Endothelial cell of umbilical vein (primary cell): ENCODE measurements at regions not wholly inside any gene's neighbourhood (a gene's known extent, or its start where the extent isn't known, plus 50 kb on each side); places are given as distances from the start of the nearest gene placed in this dataset.

Experiments used
- CTCF ChIP-seq, 2 donors: IDR thresholded peaks; 1 replicate in 1 of 2; 2 replicates in 1 of 2; pipeline ENCODE4 v1.5.1; 2011; ENCODE audit warnings: low read length in 2 of 2, mild to moderate bottlenecking in 2 of 2, moderate library complexity in 2 of 2, control low read depth in 1 of 2, inconsistent platforms in 1 of 2, low read depth in 1 of 2; ENCODE audit not compliant: insufficient read depth in 1 of 2; ENCODE audit errors: extremely low read depth in 1 of 2
- EZH2 ChIP-seq: IDR thresholded peaks from 2 replicates; pipeline ENCODE4 v1.6.1; 2012; ENCODE audit warnings: borderline replicate concordance, low read depth, mild to moderate bottlenecking, moderate library complexity, low read length, inconsistent platforms; ENCODE audit not compliant: severe bottlenecking
- FOS ChIP-seq: IDR thresholded peaks from 2 replicates; pipeline ENCODE4 v1.6.1; 2011; ENCODE audit warnings: mild to moderate bottlenecking, low read length, moderate library complexity, borderline replicate concordance; ENCODE audit not compliant: insufficient read depth
- GATA2 ChIP-seq: IDR thresholded peaks from 2 replicates; pipeline ENCODE4 v1.7.0; 2011; ENCODE audit warnings: low read depth, mild to moderate bottlenecking, moderate library complexity, mixed read lengths, low read length; ENCODE audit not compliant: insufficient read length, insufficient read depth
- JUN ChIP-seq: IDR thresholded peaks from 2 replicates; pipeline ENCODE4 v1.6.1; 2011; ENCODE audit warnings: borderline replicate concordance, low read depth; ENCODE audit not compliant: insufficient read length, insufficient read depth
- MAX ChIP-seq: IDR thresholded peaks from 2 replicates; pipeline ENCODE4 v1.6.1; 2011; ENCODE audit not compliant: insufficient read depth, insufficient read length
- MYC ChIP-seq: IDR thresholded peaks from one replicate; pipeline ENCODE4 v1.6.1; 2011; ENCODE audit warnings: mild to moderate bottlenecking, low read depth, low read length
- POLR2A ChIP-seq: IDR thresholded peaks from 2 replicates; pipeline ENCODE4 v1.6.1; 2012; ENCODE audit warnings: low read depth, mild to moderate bottlenecking, control low read depth, low read length
- POLR2AphosphoS5 ChIP-seq: IDR thresholded peaks from 2 replicates; pipeline ENCODE4 v1.6.1; 2012; ENCODE audit warnings: low read depth, mild to moderate bottlenecking, control low read depth, low read length, moderate library complexity; ENCODE audit not compliant: insufficient read depth

DNA sequence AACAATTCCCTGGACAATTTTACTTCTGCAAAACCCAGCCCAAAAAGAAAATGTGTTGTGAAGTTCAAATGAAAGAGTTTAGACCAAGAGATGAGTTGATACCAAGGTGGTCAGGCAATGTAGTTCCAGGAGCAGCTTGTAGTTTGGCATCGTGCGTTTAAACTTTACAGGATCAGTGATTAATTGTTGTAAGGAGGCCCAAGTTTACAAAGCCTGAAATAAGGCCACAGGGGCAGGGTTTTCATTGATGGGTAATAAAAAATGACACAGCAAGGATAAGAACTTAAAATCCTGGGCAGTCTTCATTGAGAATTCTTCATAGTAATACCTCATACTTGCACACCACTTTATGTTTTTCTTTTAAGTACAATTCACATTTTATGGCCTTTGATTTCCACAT, 463.9 kb upstream of the HNRNPA3 start:
- TF ChIP-seq CTCF (IDR thresholded peaks at IDR 0.05; ENCODE audit: extremely low read depth in 1 of 2, insufficient read depth in 1 of 2, low read depth in 1 of 2, low read length in 2 of 2) (no peak), POLR2AphosphoS5 (no peak), EZH2 (no peak), MYC (no peak), JUN (no peak), POLR2A (no peak), MAX (no peak), FOS (no peak), GATA2 (no peak)
